Mesenchymal stem cell (in vitro differentiated cells and primary cell): ENCODE measurements at regions not wholly inside any gene's neighbourhood (a gene's known extent, or its start where the extent isn't known, plus 50 kb on each side); places are given as distances from the start of the nearest gene placed in this dataset.

Source experiments
- DNase-seq: peaks from one replicate; pipeline ENCODE4 v3.0.0-alpha.2; 2013
- H2AFZ ChIP-seq: one replicate; pipeline ENCODE4 v1.6.1; 2013; ENCODE audit warnings: low read depth, mild to moderate bottlenecking, control low read depth, inconsistent platforms, low read length, moderate library complexity
- H2AK5ac ChIP-seq: 2 replicates; pipeline ENCODE4 v1.6.1; 2013; ENCODE audit warnings: low read length, moderate library complexity, mild to moderate bottlenecking, inconsistent platforms; ENCODE audit not compliant: severe bottlenecking
- H2BK120ac ChIP-seq: one replicate; pipeline ENCODE4 v1.6.1; 2013; ENCODE audit warnings: low read depth, mild to moderate bottlenecking, inconsistent platforms, low read length, moderate library complexity
- H2BK12ac ChIP-seq, 2 experiments: one replicate each; pipeline ENCODE4 v1.6.1; 2013; ENCODE audit warnings: inconsistent platforms in 2 of 2, low read length in 2 of 2, mild to moderate bottlenecking in 2 of 2, moderate library complexity in 2 of 2, control low read depth in 1 of 2
- H2BK15ac ChIP-seq: one replicate; pipeline ENCODE4 v1.6.1; 2013; ENCODE audit warnings: mild to moderate bottlenecking, low read depth, inconsistent platforms; ENCODE audit not compliant: poor library complexity, severe bottlenecking
- H2BK5ac ChIP-seq: 2 replicates; pipeline ENCODE4 v1.6.1; 2013; ENCODE audit warnings: low read depth, mild to moderate bottlenecking, low read length, control low read depth, inconsistent platforms; ENCODE audit not compliant: poor library complexity, severe bottlenecking
- H3K14ac ChIP-seq, 2 experiments: one replicate each; pipeline ENCODE4 v1.6.1; 2013; ENCODE audit warnings: inconsistent platforms in 2 of 2, low read length in 2 of 2, control low read depth in 1 of 2, mild to moderate bottlenecking in 1 of 2, moderate library complexity in 1 of 2
- H3K18ac ChIP-seq, 2 experiments: one replicate each; pipeline ENCODE4 v1.6.1; 2013; ENCODE audit warnings: inconsistent platforms in 2 of 2, low read length in 2 of 2, control low read depth in 1 of 2, low read depth in 1 of 2, mild to moderate bottlenecking in 1 of 2
- H3K23ac ChIP-seq, 2 experiments: one replicate each; pipeline ENCODE4 v1.6.1; 2013; ENCODE audit warnings: inconsistent platforms in 2 of 2, low read length in 2 of 2, mild to moderate bottlenecking in 2 of 2, moderate library complexity in 2 of 2, control low read depth in 1 of 2
- H3K27ac ChIP-seq: 2 replicates; pipeline ENCODE4 v1.5.1; 2013; ENCODE audit warnings: mild to moderate bottlenecking, moderate library complexity, low read length, control low read depth, inconsistent platforms; ENCODE audit not compliant: poor library complexity, severe bottlenecking
- H3K27me3 ChIP-seq, 2 experiments: 2 replicates each; pipeline versions ENCODE4 v1.6.1 to v1.7.0; 2013; ENCODE audit warnings: low read length in 2 of 2, mild to moderate bottlenecking in 2 of 2, moderate library complexity in 2 of 2, control low read depth in 1 of 2, inconsistent platforms in 1 of 2; ENCODE audit not compliant: control insufficient read depth in 1 of 2, insufficient read depth in 1 of 2
- H3K36me3 ChIP-seq, 2 experiments: 2 replicates each; pipeline versions ENCODE4 v1.6.1 to v1.7.0; 2013; ENCODE audit warnings: low read length in 2 of 2, control low read depth in 1 of 2, inconsistent platforms in 1 of 2, low read depth in 1 of 2, mild to moderate bottlenecking in 1 of 2; ENCODE audit not compliant: insufficient read depth in 2 of 2, control insufficient read depth in 1 of 2
- H3K4ac ChIP-seq, 2 experiments: one replicate each; pipeline ENCODE4 v1.6.1; 2013; ENCODE audit warnings: inconsistent platforms in 2 of 2, low read length in 2 of 2, mild to moderate bottlenecking in 2 of 2, moderate library complexity in 2 of 2, control low read depth in 1 of 2, low read depth in 1 of 2
- H3K4me1 ChIP-seq: 2 replicates; pipeline ENCODE4 v1.6.1; 2013; ENCODE audit warnings: low read depth, low read length, control low read depth; ENCODE audit not compliant: control insufficient read depth, insufficient read depth
- H3K4me2 ChIP-seq: 2 replicates; pipeline ENCODE4 v1.6.1; 2013; ENCODE audit warnings: low read length, mild to moderate bottlenecking, inconsistent platforms; ENCODE audit not compliant: poor library complexity, severe bottlenecking
- H3K4me3 ChIP-seq, 2 experiments: 2 replicates each; pipeline versions ENCODE4 v1.5.1 to v1.7.0; 2013; ENCODE audit warnings: low read length in 2 of 2, mild to moderate bottlenecking in 2 of 2, control low read depth in 1 of 2, low read depth in 1 of 2; ENCODE audit not compliant: insufficient read depth in 1 of 2
- H3K79me1 ChIP-seq: replicated peaks from 2 replicates; pipeline ENCODE4 v1.6.1; 2013; ENCODE audit warnings: mild to moderate bottlenecking, control low read depth, low read length, inconsistent platforms; ENCODE audit not compliant: poor library complexity, severe bottlenecking
- H3K9ac ChIP-seq: 2 replicates; pipeline ENCODE4 v1.7.0; 2013; ENCODE audit warnings: mild to moderate bottlenecking, low read length, moderate library complexity
- H3K9me3 ChIP-seq: 2 replicates; pipeline ENCODE4 v1.7.0; 2013; ENCODE audit warnings: mild to moderate bottlenecking, low read length; ENCODE audit not compliant: control insufficient read depth
- H4K8ac ChIP-seq: one replicate; pipeline ENCODE4 v1.6.1; 2013; ENCODE audit warnings: inconsistent platforms, mild to moderate bottlenecking, low read length, moderate library complexity
- H4K91ac ChIP-seq: one replicate; pipeline ENCODE4 v1.6.1; 2013; ENCODE audit warnings: mild to moderate bottlenecking, low read length, inconsistent platforms
- WGBS: methylation state at CpG from one replicate; pipeline ENCODE4 v1.1.7; 2013; ENCODE audit warnings: mixed read lengths; 5-methylcytosine and 5-hydroxymethylcytosine counted together

GRCh38 chr1:36675106-36675505 is 192.4 kb upstream of the CSF3R start:
- no peak overlapping the region for H3K4ac ChIP-seq
- H2BK5ac ChIP-seq = no peak overlapping the region
- no peak overlapping the region for H2AK5ac ChIP-seq
- H3K14ac ChIP-seq = no peak overlapping the region
- no peak overlapping the region for H3K18ac ChIP-seq
- DNase-seq = no peak
- 52% methylated on average over 3 of the region's 3 CpGs for WGBS
- no peak overlapping the region for H4K91ac ChIP-seq
- no peak overlapping the region for H2BK120ac ChIP-seq
- no peak overlapping the region for H3K4me2 ChIP-seq
- H2BK12ac ChIP-seq = no peak overlapping the region
- no peaks in the 10 kb centered on the region for H3K36me3 ChIP-seq
- no peak overlapping the region for H2AFZ ChIP-seq
- peaks cover 3% of the 10 kb centered on the region for H3K9me3 ChIP-seq
- no peak overlapping the region for H3K9ac ChIP-seq
- H3K23ac ChIP-seq = no peak overlapping the region
- no peak overlapping the region for H3K27ac ChIP-seq
- peaks cover 0 to 36% of the 10 kb centered on the region in 2 experiments for H3K27me3 ChIP-seq
- H3K79me1 ChIP-seq = no peaks in the 10 kb centered on the region
- H4K8ac ChIP-seq = no peak overlapping the region
- no peaks in the 10 kb centered on the region for H3K4me1 ChIP-seq
- no peak overlapping the region for H3K4me3 ChIP-seq
- H2BK15ac ChIP-seq = no peak overlapping the region

GRCh38 chr1:36673202-36673601 is 190.5 kb upstream of the CSF3R start:
- H2AK5ac ChIP-seq = no peak overlapping the region
- WGBS = 54% methylated on average over 6 of the region's 6 CpGs
- H2BK5ac ChIP-seq = no peak overlapping the region
- no peak for DNase-seq
- no peaks in the 10 kb centered on the region for H3K4me1 ChIP-seq
- H3K9me3 ChIP-seq = peaks cover 3% of the 10 kb centered on the region
- no peak overlapping the region for H3K27ac ChIP-seq
- no peak overlapping the region for H3K18ac ChIP-seq
- H3K14ac ChIP-seq = no peak overlapping the region
- H3K36me3 ChIP-seq = no peaks in the 10 kb centered on the region
- no peak overlapping the region for H3K4me3 ChIP-seq
- H3K9ac ChIP-seq = no peak overlapping the region
- H3K4me2 ChIP-seq = no peak overlapping the region
- H3K4ac ChIP-seq = no peak overlapping the region
- no peak overlapping the region for H2AFZ ChIP-seq
- H2BK120ac ChIP-seq = no peak overlapping the region
- H3K23ac ChIP-seq = no peak overlapping the region
- H4K8ac ChIP-seq = no peak overlapping the region
- H3K79me1 ChIP-seq = no peaks in the 10 kb centered on the region
- peaks cover 0 to 44% of the 10 kb centered on the region in 2 experiments for H3K27me3 ChIP-seq
- H4K91ac ChIP-seq = no peak overlapping the region
- no peak overlapping the region for H2BK12ac ChIP-seq
- no peak overlapping the region for H2BK15ac ChIP-seq

GRCh38 chr1:36669262-36669661 is 186.5 kb upstream of the CSF3R start:
- H3K23ac ChIP-seq = no peak overlapping the region
- no peaks in the 10 kb centered on the region for H3K4me1 ChIP-seq
- H4K91ac ChIP-seq = no peak overlapping the region
- no peak overlapping the region for H3K4me2 ChIP-seq
- no peaks in the 10 kb centered on the region for H3K36me3 ChIP-seq
- H3K14ac ChIP-seq = no peak overlapping the region
- DNase-seq = no peak
- no peak overlapping the region for H2AFZ ChIP-seq
- no peak overlapping the region for H2BK15ac ChIP-seq
- no peak overlapping the region for H2BK5ac ChIP-seq
- no peak overlapping the region for H3K4me3 ChIP-seq
- H3K9me3 ChIP-seq = no peaks in the 10 kb centered on the region
- no peak overlapping the region for H2AK5ac ChIP-seq
- H3K79me1 ChIP-seq = no peaks in the 10 kb centered on the region
- H3K9ac ChIP-seq = no peak overlapping the region
- no peak overlapping the region for H3K4ac ChIP-seq
- 81% methylated on average over 8 of the region's 9 CpGs for WGBS
- no peak overlapping the region for H3K18ac ChIP-seq
- peaks cover 0 to 44% of the 10 kb centered on the region in 2 experiments for H3K27me3 ChIP-seq
- no peak overlapping the region for H4K8ac ChIP-seq
- no peak overlapping the region for H2BK120ac ChIP-seq
- no peak overlapping the region for H3K27ac ChIP-seq
- no peak overlapping the region for H2BK12ac ChIP-seq

- Histone ChIP-seq H3K4me1 (no peaks in the 10 kb centered on the region), H3K18ac (no peak overlapping the region), H3K4me3 (no peak overlapping the region), H3K4me2 (no peak overlapping the region), H3K79me1 (no peaks in the 10 kb centered on the region), H2AK5ac (no peak overlapping the region), H3K27me3 (peaks cover 0 to 33% of the 10 kb centered on the region in 2 experiments), H3K9me3 (no peaks in the 10 kb centered on the region), H2BK5ac (no peak overlapping the region), H3K14ac (no peak overlapping the region), H3K4ac (no peak overlapping the region), H3K27ac (no peak overlapping the region), H4K8ac (no peak overlapping the region), H3K36me3 (no peaks in the 10 kb centered on the region), H2BK15ac (no peak overlapping the region), H3K9ac (no peak overlapping the region), H4K91ac (no peak overlapping the region), H2BK12ac (no peak overlapping the region), H3K23ac (no peak overlapping the region), H2AFZ (no peak overlapping the region), H2BK120ac (no peak overlapping the region)
- DNase-seq = no peak
- WGBS = 45% methylated on average over 4 of the region's 4 CpGs
Measured at GRCh38 chr1:36667836-36668235, 185.1 kb upstream of the CSF3R start.
